HepG2 (cell line): ENCODE measurements at regions not wholly inside any gene's neighbourhood (a gene's known extent, or its start where the extent isn't known, plus 50 kb on each side); places are given as distances from the start of the nearest gene placed in this dataset.
A peak's percentile ranks its signal among the peaks of the same experiment; 100 is the strongest.

ENCODE experiments used
- ATAC-seq: fragments of 200-7000 bp; cut with Tn5 transposase; 3 replicates; pipeline ENCODE4 v1.9.1; 2020; ENCODE audit warnings: mild to moderate bottlenecking, moderate library complexity
- BruUV-seq: library from RNA; stranded (reverse); fragments of 400-500 nt; replicated peaks from 2 replicates; lab custom pipeline; 2021; lab: Mats Ljungman, UMichigan
- CTCF ChIA-PET: fragments of 300-600 bp; formaldehyde crosslinking; extraction: SDS; loops from one replicate; lab custom pipeline; 2021; ENCODE audit warnings: low total read pairs, inconsistent platforms, low intra/inter-chr PET ratio; lab: Yijun Ruan, JAX
- POLR2A ChIA-PET: fragments of 350-600 bp; sonication (Branson Sonifier 250); formaldehyde crosslinking; loops from one replicate; lab custom pipeline; 2020; ENCODE audit warnings: antibody characterized with exemption, inconsistent platforms; lab: Yijun Ruan, JAX
- DNase-seq: peaks from one replicate; pipeline ENCODE4 v3.0.0-alpha.2; 2015; ENCODE audit warnings: low spot score
- FAIRE-seq: peaks from 3 replicates; lab custom pipeline; 2011; peaks lifted over from hg19 to GRCh38; lab: Jason Lieb, UNC
- H2AFZ ChIP-seq: one replicate; pipeline ENCODE4 v1.6.1; 2011; ENCODE audit warnings: low read length, inconsistent platforms
- H3K27ac ChIP-seq: fragments of 300-600 bp; 3 replicates; pipeline ENCODE4 v1.8.0; 2011; ENCODE audit warnings: mixed run types, mild to moderate bottlenecking, mixed read lengths, low read length, inconsistent platforms; ENCODE audit not compliant: insufficient read depth; ENCODE audit errors: extremely low read length
- H3K27me3 ChIP-seq, 2 experiments: fragments of 200-600 bp in 1 of 2; 2 replicates in 1 of 2; 3 replicates in 1 of 2; pipeline versions ENCODE4 v1.6.0 to v1.8.0; 2011; ENCODE audit warnings: low read length in 2 of 2, mild to moderate bottlenecking in 2 of 2, moderate library complexity in 2 of 2, inconsistent platforms in 1 of 2; ENCODE audit not compliant: insufficient read depth in 2 of 2, control insufficient read depth in 1 of 2
- H3K36me3 ChIP-seq, 2 experiments: fragments of 200-600 bp in 1 of 2; replicated peaks in 1 of 2; 2 replicates in 1 of 2; 3 replicates in 1 of 2; pipeline versions ENCODE4 v1.5.1 to v1.8.0; 2011; ENCODE audit warnings: low read length in 2 of 2, inconsistent platforms in 1 of 2; ENCODE audit not compliant: insufficient read depth in 2 of 2, control insufficient read depth in 1 of 2
- H3K4me1 ChIP-seq: 2 replicates; pipeline ENCODE4 v1.5.1; 2012; ENCODE audit warnings: low read length, inconsistent platforms; ENCODE audit not compliant: insufficient read depth
- H3K4me2 ChIP-seq: 2 replicates; pipeline ENCODE4 v1.6.0; 2011; ENCODE audit warnings: low read depth, low read length, inconsistent platforms
- H3K4me3 ChIP-seq, 3 experiments: fragments of 200-600 bp in 1 of 3; sonication (generic), shearing (Covaris generic) in 1 of 3; replicated peaks in 1 of 3; 2 replicates each; pipeline ENCODE4 v1.5.1; 2011 to 2016; ENCODE audit warnings: low read length in 3 of 3, inconsistent platforms in 2 of 3, low read depth in 2 of 3, mild to moderate bottlenecking in 2 of 3, control low read depth in 1 of 3, mixed read lengths in 1 of 3; ENCODE audit not compliant: insufficient read depth in 1 of 3
- H3K79me2 ChIP-seq: one replicate; pipeline ENCODE4 v1.6.1; 2011; ENCODE audit warnings: low read length, inconsistent platforms; ENCODE audit not compliant: insufficient read depth
- H3K9ac ChIP-seq: 2 replicates; pipeline ENCODE4 v1.6.0; 2011; ENCODE audit warnings: mild to moderate bottlenecking, low read depth, low read length, inconsistent platforms; ENCODE audit not compliant: insufficient read depth
- H3K9me3 ChIP-seq: 2 replicates; pipeline ENCODE4 v1.5.1; 2012; ENCODE audit warnings: mild to moderate bottlenecking, low read length
- H4K20me1 ChIP-seq: 2 replicates; pipeline ENCODE4 v1.6.0; 2011; ENCODE audit warnings: inconsistent platforms, mild to moderate bottlenecking, low read length, moderate library complexity; ENCODE audit not compliant: insufficient read depth
- CENPBD1 ChIP-seq: sonication (generic); formaldehyde crosslinking; IDR thresholded peaks from 2 replicates; pipeline ENCODE4 v1.8.0; 2022; ENCODE audit warnings: missing genetic modification reagents, low read depth, mild to moderate bottlenecking, borderline replicate concordance
- GMEB2 ChIP-seq: IDR thresholded peaks from 2 replicates; pipeline ENCODE4 v1.6.1; 2016; ENCODE audit warnings: missing biosample characterization, missing genetic modification reagents, low read depth
- MAFK ChIP-seq, 2 experiments: IDR thresholded peaks in 1 of 2; conservative IDR thresholded peaks in 1 of 2; 2 replicates each; pipeline ENCODE4 v1.6.1; 2011; ENCODE audit warnings: improper control_type of control experiment in 2 of 2, low read length in 2 of 2
- REL ChIP-seq: sonication (generic); formaldehyde crosslinking; conservative IDR thresholded peaks from 2 replicates; pipeline ENCODE4 v1.8.0; 2022; ENCODE audit warnings: mild to moderate bottlenecking, missing genetic modification reagents, moderate library complexity
- SNRNP70 ChIP-seq: fragments of 200-400 bp; formaldehyde crosslinking; IDR thresholded peaks from 2 replicates; pipeline ENCODE4 v1.6.1; 2017; ENCODE audit warnings: mild to moderate bottlenecking, low read depth, low read length, moderate library complexity
- ZKSCAN8 ChIP-seq: IDR thresholded peaks from 2 replicates; pipeline ENCODE4 v1.6.1; 2016; ENCODE audit warnings: borderline replicate concordance, missing genetic modification reagents, missing compliant biosample characterization
- ZNF446 ChIP-seq: sonication (generic); formaldehyde crosslinking; IDR thresholded peaks from 2 replicates; pipeline ENCODE4 v1.5.0; 2020; ENCODE audit warnings: mild to moderate bottlenecking, missing genetic modification reagents
- ZNF772 ChIP-seq: sonication (generic); formaldehyde crosslinking; IDR thresholded peaks from 2 replicates; pipeline ENCODE4 v1.5.0; 2020; ENCODE audit warnings: mild to moderate bottlenecking, missing genetic modification reagents
- WGBS: methylation state at CpG from one replicate; pipeline ENCODE4 v1.1.6; 2017; ENCODE audit warnings: low lambda C conversion rate; 5-methylcytosine and 5-hydroxymethylcytosine counted together
- in situ Hi-C: cut with HindIII; loops from 2 replicates; pipeline ENCODE4 v1.10.0; 2017; ENCODE audit warnings: low pct_unique_long_range_greater_than_20kb; ENCODE audit not compliant: extremely low pct_ligation_motif_present
- intact Hi-C: fragments of 100-400 bp; cut with micrococcal nuclease; formaldehyde crosslinking; loops from one replicate; pipeline ENCODE4 v1.10.0; 2022; ENCODE audit not compliant: unreplicated experiment

GRCh38 chr21:38925923-38926322 lies 120.2 kb downstream of the ETS2 start:
- Histone ChIP-seq H4K20me1 (no peaks in the 10 kb centered on the region), H3K4me2 (no peak overlapping the region), H3K9ac (no peak overlapping the region), H3K79me2 (no peaks in the 10 kb centered on the region), H3K27ac (no peak overlapping the region), H2AFZ (no peak overlapping the region), H3K9me3 (peaks cover 6% of the 10 kb centered on the region; the same call in 1 of the 2 replicates), H3K4me3 (no peak overlapping the region), H3K4me1 (peaks cover 38% of the 10 kb centered on the region), H3K27me3 (no peaks in the 10 kb centered on the region), H3K36me3 (no peaks in the 10 kb centered on the region)
- in situ Hi-C loops (no loop called here), intact Hi-C loops (no loop called here)
- DNase-seq (no peak), FAIRE-seq (no peak), ATAC-seq (no peak)
- WGBS: 81% methylated on average over 6 of the region's 7 CpGs
- no TSS peak for BruUV-seq
- ChIA-PET POLR2A (interaction anchor here (1.2 kb wide), 1 partner anchor 94 kb away, joined by 3 read pairs; no protein-coding TSS in a partner anchor), CTCF (no interaction called here)
- TF ChIP-seq SNRNP70: no peak
- TF ChIP-seq MAFK (conservative IDR thresholded peaks at IDR 0.05 in 1 of 2, IDR thresholded peaks at IDR 0.05 in 1 of 2; ENCODE audit: low read length in 2 of 2): peak in 1 of 2 experiments; percentile 40; a peak in 2 of 4 replicates

GRCh38 chr21:38925478-38925877 lies 119.7 kb downstream of the ETS2 start:
- ATAC-seq (no peak), DNase-seq (no peak), FAIRE-seq (no peak)
- H3K4me1 ChIP-seq: peaks cover 38% of the 10 kb centered on the region
- no TSS peak for BruUV-seq
- no peaks in the 10 kb centered on the region for H4K20me1 ChIP-seq
- ChIA-PET POLR2A (interaction anchor here (1.2 kb wide), 1 partner anchor 94 kb away, joined by 3 read pairs; no protein-coding TSS in a partner anchor), CTCF (no interaction called here)
- intact Hi-C loops: no loop called here
- no peak overlapping the region for H3K9ac ChIP-seq
- no peak overlapping the region for H3K4me3 ChIP-seq
- 93% methylated on average over 3 of the region's 3 CpGs for WGBS
- H2AFZ ChIP-seq: no peak overlapping the region
- no peak overlapping the region for H3K4me2 ChIP-seq
- no peaks in the 10 kb centered on the region for H3K79me2 ChIP-seq
- H3K27me3 ChIP-seq: no peaks in the 10 kb centered on the region
- peaks cover 6% of the 10 kb centered on the region; the same call in 1 of the 2 replicates for H3K9me3 ChIP-seq
- H3K36me3 ChIP-seq: no peaks in the 10 kb centered on the region
- in situ Hi-C loops: no loop called here
- no peak overlapping the region for H3K27ac ChIP-seq
- no peak for TF ChIP-seq GMEB2
- no peak for TF ChIP-seq CENPBD1 (CRISPR knock-in tag)
- no peak for TF ChIP-seq ZNF446 (CRISPR knock-in tag)
- TF ChIP-seq ZNF772 (CRISPR knock-in tag): no peak
- no peak for TF ChIP-seq ZKSCAN8 (CRISPR knock-in tag)
- TF ChIP-seq REL: no peak
